Activated CD8-positive, alpha-beta T cell treated with anti-CD3 and anti-CD28 coated beads, Interleukin-2, amount 10 ng/mL, durations not matched to agents 7 days and 5 days (primary cell): ENCODE measurements at regions not wholly inside any gene's neighbourhood (a gene's known extent, or its start where the extent isn't known, plus 50 kb on each side); places are given as distances from the start of the nearest gene placed in this dataset.

Experiments
- ATAC-seq: fragments of 150-1000 bp; cut with Tn5 transposase; one replicate; pipeline ENCODE4 v1.10.0; 2021; ENCODE audit warnings: moderate library complexity
- CTCF ChIA-PET: fragments of 350-600 bp; sonication (Branson Sonifier 250); formaldehyde crosslinking; loops from one replicate; lab custom pipeline; 2021; ENCODE audit warnings: antibody characterized with exemption; lab: Charles Lee
- POLR2A ChIA-PET: fragments of 350-600 bp; sonication (Branson Sonifier 250); formaldehyde crosslinking; loops from one replicate; lab custom pipeline; 2021; ENCODE audit warnings: antibody characterized with exemption; lab: Charles Lee
- DNase-seq: peaks from one replicate; pipeline ENCODE4 v3.0.0-alpha.2; 2020
- H3K27ac Mint-ChIP-seq: one replicate; pipeline ENCODE4 v1.8.0; 2021; ENCODE audit warnings: mild to moderate bottlenecking, mixed read lengths
- H3K27me3 Mint-ChIP-seq: one replicate; pipeline ENCODE4 v1.8.0; 2021; ENCODE audit warnings: low read depth, mixed read lengths
- H3K36me3 Mint-ChIP-seq: one replicate; pipeline ENCODE4 v1.8.0; 2021; ENCODE audit warnings: low read depth, mixed read lengths
- H3K4me1 Mint-ChIP-seq: one replicate; pipeline ENCODE4 v1.8.0; 2021; ENCODE audit warnings: low read depth, mixed read lengths
- H3K4me3 Mint-ChIP-seq: one replicate; pipeline ENCODE4 v1.8.0; 2021; ENCODE audit warnings: mild to moderate bottlenecking, mixed read lengths
- H3K9me3 Mint-ChIP-seq: one replicate; pipeline ENCODE4 v1.8.0; 2022; ENCODE audit warnings: mixed read lengths; ENCODE audit not compliant: insufficient read depth

DNA sequence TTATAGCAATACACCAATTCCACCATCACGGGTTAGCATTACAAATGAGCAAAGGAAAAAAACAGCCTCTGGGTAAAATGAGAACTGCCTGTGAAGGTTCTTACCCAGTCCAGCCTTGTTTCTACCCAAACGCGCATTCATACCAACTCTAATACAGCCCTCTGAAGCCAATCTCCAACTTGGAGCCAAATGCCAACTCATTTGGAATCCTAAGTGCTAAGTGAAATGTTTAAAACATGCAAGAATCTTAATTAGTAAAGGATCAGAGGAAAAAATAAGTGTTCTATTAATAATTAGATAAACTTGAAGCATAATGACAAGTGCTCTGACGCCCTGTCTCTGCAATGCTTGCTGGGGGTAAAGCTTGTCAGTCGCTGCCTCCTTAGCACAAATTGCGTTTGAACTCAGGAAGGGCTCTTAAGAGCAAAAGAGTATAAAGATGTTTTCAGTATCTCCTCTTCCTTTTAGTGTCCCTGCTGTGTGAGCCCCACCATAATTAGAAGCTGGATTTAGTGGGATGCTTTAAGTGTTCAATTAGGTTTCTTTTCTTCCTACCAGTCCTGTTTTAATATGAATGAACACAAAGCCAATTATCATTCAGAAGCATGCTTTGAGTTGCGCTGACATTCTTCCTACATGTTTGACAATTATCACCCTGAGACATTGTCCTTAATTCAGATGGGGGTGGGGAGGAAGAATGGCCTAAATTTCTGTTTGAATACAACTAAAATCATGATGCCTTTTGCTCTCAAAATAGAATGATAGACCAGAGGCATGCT is 537.6 kb downstream of the DTWD2 start:
- no peak overlapping the region for H3K27ac Mint-ChIP-seq
- ChIA-PET CTCF (no interaction called here), POLR2A (no interaction called here)
- no peaks in the 10 kb centered on the region for H3K9me3 Mint-ChIP-seq
- H3K27me3 Mint-ChIP-seq = no peaks in the 10 kb centered on the region
- H3K36me3 Mint-ChIP-seq = no peaks in the 10 kb centered on the region
- DNase-seq (no peak), ATAC-seq (no peak)
- H3K4me1 Mint-ChIP-seq = no peaks in the 10 kb centered on the region
- no peak overlapping the region for H3K4me3 Mint-ChIP-seq

DNA sequence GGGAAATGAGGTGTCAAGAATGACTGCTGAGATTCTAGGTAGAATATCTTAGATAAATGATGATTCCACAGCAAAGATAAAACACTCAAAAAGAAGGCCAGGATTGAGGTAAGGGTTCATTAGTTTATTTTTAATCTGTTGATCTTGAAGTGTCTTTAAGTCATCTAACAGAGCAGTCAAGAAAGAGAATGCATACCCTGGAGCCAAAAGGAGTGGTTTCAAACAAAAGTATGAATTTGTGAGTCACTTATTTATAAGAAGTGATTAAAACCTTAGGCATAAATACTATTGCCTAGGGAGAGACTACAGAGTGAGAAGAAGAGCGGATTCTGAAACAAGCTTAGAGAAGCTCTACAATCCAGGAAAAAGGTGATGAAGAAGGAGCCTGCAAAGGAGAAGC is 541.0 kb downstream of the DTWD2 start:
- no peak for DNase-seq
- Mint-ChIP-seq H3K27me3 (no peaks in the 10 kb centered on the region), H3K9me3 (no peaks in the 10 kb centered on the region), H3K27ac (no peak overlapping the region), H3K36me3 (no peaks in the 10 kb centered on the region), H3K4me1 (no peaks in the 10 kb centered on the region), H3K4me3 (no peak overlapping the region)
- CTCF ChIA-PET = no interaction called here
- POLR2A ChIA-PET = no interaction called here
- ATAC-seq = no peak

DNA sequence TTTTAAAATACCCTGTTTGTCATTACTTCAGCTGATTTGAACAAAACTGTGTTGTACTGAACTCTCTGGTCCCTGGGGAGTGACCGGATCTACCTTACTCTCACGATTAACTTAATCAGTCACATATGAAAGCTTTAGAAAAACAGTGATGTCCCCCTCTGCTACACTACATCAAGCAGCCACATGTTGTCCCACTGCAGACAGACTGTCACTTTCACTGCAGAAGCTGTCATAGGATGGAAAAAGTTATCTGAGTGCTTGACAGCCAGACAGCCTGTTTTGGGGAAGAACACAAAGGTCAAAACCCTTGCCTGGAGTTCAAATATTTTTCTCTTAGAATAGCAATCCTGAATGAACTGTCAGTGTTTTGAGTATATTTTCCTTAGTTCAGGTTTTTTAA is 546.4 kb downstream of the DTWD2 start:
- Mint-ChIP-seq H3K36me3 (no peaks in the 10 kb centered on the region), H3K4me1 (no peaks in the 10 kb centered on the region), H3K4me3 (no peak overlapping the region), H3K27me3 (no peaks in the 10 kb centered on the region), H3K27ac (no peak overlapping the region), H3K9me3 (no peaks in the 10 kb centered on the region)
- CTCF ChIA-PET = no interaction called here
- ATAC-seq (no peak), DNase-seq (no peak)
- POLR2A ChIA-PET = no interaction called here

DNA sequence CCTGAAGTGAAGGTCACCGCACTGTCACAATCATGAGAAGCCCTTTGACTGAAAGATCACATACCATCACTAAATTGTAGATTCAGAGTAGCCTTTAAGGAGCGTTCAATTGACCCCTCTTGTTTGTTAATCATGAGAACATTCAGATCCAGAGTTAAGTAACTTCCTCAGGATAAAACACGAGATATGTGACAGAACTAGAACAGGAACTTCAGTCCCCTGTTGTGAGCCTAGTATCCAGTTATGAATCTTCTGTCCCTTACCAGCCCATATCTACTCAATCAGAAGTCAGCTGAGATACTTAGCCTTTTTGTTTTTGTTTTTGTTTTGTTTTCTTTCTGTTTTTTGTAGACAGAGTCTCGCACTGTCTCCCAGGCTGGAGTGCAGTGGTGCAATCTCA is 547.3 kb downstream of the DTWD2 start:
- no peaks in the 10 kb centered on the region for H3K9me3 Mint-ChIP-seq
- H3K27ac Mint-ChIP-seq = no peak overlapping the region
- H3K27me3 Mint-ChIP-seq = no peaks in the 10 kb centered on the region
- ATAC-seq (no peak), DNase-seq (no peak)
- no peaks in the 10 kb centered on the region for H3K4me1 Mint-ChIP-seq
- ChIA-PET POLR2A (no interaction called here), CTCF (no interaction called here)
- H3K4me3 Mint-ChIP-seq = no peak overlapping the region
- H3K36me3 Mint-ChIP-seq = no peaks in the 10 kb centered on the region

DNA sequence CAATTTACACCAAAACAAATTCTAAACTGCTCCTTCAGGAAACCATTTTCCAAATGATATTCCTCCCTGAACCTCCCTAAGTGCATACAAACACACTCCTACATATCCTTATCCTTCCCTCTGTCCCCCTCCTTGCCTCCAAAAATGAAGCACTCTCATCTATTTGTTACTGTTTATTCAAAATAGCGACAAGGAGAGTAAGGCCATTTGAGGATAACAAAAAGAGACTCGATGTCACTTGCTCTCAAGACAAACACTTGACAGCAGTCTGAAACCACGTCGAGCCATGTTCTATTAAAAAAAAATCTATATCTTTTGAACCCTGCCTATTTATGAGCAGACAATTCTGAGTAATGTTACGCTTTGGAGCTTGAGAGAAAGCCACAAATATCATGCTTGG is 547.9 kb downstream of the DTWD2 start:
- ATAC-seq = no peak
- Mint-ChIP-seq H3K9me3 (no peaks in the 10 kb centered on the region), H3K36me3 (no peaks in the 10 kb centered on the region), H3K27me3 (no peaks in the 10 kb centered on the region), H3K4me1 (no peaks in the 10 kb centered on the region), H3K27ac (no peak overlapping the region), H3K4me3 (no peak overlapping the region)
- DNase-seq = no peak
- ChIA-PET CTCF (no interaction called here), POLR2A (no interaction called here)

DNA sequence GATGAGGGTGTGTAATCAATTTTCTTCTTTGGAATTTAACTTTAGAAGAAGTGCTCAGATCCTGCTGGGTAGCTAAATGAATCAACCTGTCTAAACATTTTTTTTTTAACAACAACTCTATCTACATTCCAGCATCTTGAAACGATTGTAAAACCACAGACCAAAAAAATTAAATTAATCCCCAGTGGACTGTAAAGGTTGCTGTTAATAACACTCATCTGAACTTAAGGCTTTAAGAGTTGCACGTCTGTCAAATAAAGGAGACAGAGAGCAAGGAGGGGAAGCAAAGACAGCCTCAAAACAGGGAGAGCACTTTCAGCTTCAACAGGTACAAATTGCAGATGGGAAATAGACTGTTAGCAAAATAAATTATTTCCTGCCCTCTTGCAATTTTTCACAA is 548.5 kb downstream of the DTWD2 start:
- Mint-ChIP-seq H3K27me3 (no peaks in the 10 kb centered on the region), H3K36me3 (no peaks in the 10 kb centered on the region), H3K27ac (no peak overlapping the region), H3K9me3 (no peaks in the 10 kb centered on the region), H3K4me1 (no peaks in the 10 kb centered on the region), H3K4me3 (no peak overlapping the region)
- DNase-seq (no peak), ATAC-seq (no peak)
- POLR2A ChIA-PET = no interaction called here
- CTCF ChIA-PET = no interaction called here

DNA sequence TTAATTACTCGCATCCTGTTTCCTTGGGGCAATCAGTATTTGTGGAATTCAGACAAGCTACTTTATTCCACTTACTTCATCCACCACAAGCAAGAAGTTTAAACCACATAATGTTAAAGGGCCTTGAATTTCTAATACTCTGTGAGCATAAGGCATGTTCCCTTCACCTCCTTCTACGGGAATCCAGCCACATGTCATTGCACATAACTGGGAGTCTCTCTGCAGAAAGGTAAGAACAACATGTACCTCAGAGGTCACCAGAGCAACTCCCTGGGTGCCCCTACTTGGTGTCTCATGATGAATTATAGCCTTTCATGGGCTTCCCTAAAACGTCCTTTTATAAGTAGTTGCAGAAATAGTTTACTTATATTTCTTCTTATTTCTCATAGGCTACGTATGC is 553.2 kb downstream of the DTWD2 start:
- H3K4me1 Mint-ChIP-seq = no peaks in the 10 kb centered on the region
- POLR2A ChIA-PET = no interaction called here
- H3K27ac Mint-ChIP-seq = no peak overlapping the region
- CTCF ChIA-PET = no interaction called here
- no peak overlapping the region for H3K4me3 Mint-ChIP-seq
- H3K27me3 Mint-ChIP-seq = no peaks in the 10 kb centered on the region
- no peaks in the 10 kb centered on the region for H3K9me3 Mint-ChIP-seq
- ATAC-seq (no peak), DNase-seq (no peak)
- no peaks in the 10 kb centered on the region for H3K36me3 Mint-ChIP-seq

DNA sequence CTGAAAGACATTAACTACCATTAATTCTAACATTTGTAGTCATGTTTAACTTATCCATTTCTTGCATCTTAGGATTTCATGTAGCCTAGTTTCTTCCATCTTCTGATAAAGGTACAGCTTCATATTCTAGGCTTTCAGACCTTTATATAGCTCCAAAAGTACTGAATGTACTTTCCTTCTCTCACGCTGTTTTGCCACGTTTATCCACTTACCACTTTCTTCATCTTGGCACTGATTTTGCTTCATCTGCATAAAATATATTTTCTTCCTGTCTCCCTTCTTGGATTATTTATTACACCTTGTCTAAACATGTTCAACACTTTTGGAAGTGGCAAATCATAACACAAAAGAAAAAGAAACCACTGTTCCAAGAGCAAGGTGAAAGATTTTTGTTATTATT is 553.8 kb downstream of the DTWD2 start:
- Mint-ChIP-seq H3K27ac (no peak overlapping the region), H3K27me3 (no peaks in the 10 kb centered on the region), H3K9me3 (no peaks in the 10 kb centered on the region), H3K4me1 (no peaks in the 10 kb centered on the region), H3K36me3 (no peaks in the 10 kb centered on the region), H3K4me3 (no peak overlapping the region)
- CTCF ChIA-PET = no interaction called here
- DNase-seq (no peak), ATAC-seq (no peak)
- POLR2A ChIA-PET = no interaction called here

DNA sequence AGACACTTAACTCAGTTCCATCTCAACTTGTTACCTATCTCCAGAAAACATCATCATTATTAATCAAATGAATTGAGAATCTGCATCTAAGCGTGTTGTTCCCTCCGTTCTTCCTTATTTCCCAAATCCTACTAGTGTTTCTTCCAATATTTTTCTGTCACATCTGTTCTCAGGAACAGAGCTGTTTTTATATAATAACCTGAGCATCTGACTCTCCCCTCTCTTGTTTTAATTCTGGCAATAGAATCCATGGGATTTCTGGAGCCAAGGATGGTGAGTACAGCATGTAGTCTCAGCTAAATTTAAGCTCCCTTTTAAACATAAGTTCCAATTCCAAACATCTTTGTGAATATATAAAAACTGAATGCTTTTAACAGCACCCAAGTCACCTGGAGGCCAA is 558.3 kb downstream of the DTWD2 start:
- no peak for DNase-seq
- Mint-ChIP-seq H3K27ac (no peak overlapping the region), H3K4me1 (no peaks in the 10 kb centered on the region), H3K36me3 (no peaks in the 10 kb centered on the region), H3K27me3 (no peaks in the 10 kb centered on the region), H3K9me3 (peaks cover 5% of the 10 kb centered on the region), H3K4me3 (no peak overlapping the region)
- no peak for ATAC-seq
- POLR2A ChIA-PET = no interaction called here
- CTCF ChIA-PET = no interaction called here

DNA sequence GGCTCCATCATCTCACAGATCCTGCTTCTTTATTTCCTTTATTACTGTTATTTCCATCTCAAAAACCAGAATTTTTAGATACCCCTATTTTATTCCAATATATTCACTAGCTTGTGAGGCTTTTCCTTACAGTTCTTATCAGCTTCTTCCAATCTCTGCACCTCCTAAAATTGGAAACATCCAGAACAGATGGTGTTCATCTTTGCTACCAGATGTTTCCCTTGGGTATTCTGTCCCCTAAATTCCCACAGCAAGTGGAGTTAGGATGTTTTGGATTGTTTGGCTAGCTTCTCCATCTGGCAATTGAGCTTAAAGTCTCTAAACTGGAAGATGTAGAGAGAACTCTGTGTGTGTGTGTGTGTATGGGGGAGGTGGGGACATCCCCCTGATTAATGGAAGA is 580.4 kb downstream of the DTWD2 start:
- ATAC-seq (no peak), DNase-seq (no peak)
- no peaks in the 10 kb centered on the region for H3K36me3 Mint-ChIP-seq
- peaks cover 4% of the 10 kb centered on the region for H3K9me3 Mint-ChIP-seq
- no peaks in the 10 kb centered on the region for H3K27me3 Mint-ChIP-seq
- ChIA-PET POLR2A (no interaction called here), CTCF (interaction anchor here (0.7 kb wide), 1 partner anchor 1331 kb away, joined by 4 read pairs; no protein-coding TSS in a partner anchor)
- no peak overlapping the region for H3K27ac Mint-ChIP-seq
- H3K4me3 Mint-ChIP-seq = no peak overlapping the region
- H3K4me1 Mint-ChIP-seq = no peaks in the 10 kb centered on the region

DNA sequence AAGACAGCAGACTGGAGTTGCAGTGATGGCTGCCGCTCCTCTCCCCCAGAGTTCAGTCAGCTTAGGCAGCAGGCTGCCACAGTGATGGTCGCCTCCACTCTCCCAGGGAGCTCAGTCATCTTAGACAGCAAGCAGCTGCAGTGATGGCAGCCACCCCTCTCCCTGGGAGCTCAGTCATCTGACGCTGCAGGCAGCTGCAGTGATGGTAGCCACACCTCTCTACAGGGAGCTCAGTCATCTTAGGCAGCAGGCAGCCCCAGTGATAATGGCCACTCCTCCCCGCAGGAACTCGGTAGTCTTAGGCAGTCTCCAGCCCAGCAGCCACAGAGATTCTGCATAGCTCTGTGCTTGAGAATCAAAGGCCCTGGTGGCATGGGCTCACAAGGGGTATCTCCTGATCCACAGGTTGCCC is 582.7 kb downstream of the DTWD2 start:
- H3K27me3 Mint-ChIP-seq = no peaks in the 10 kb centered on the region
- H3K27ac Mint-ChIP-seq = no peak overlapping the region
- no peaks in the 10 kb centered on the region for H3K36me3 Mint-ChIP-seq
- ChIA-PET CTCF (no interaction called here), POLR2A (no interaction called here)
- DNase-seq = no peak
- H3K9me3 Mint-ChIP-seq = peaks cover 3% of the 10 kb centered on the region
- H3K4me3 Mint-ChIP-seq = no peak overlapping the region
- H3K4me1 Mint-ChIP-seq = no peaks in the 10 kb centered on the region
- no peak for ATAC-seq

DNA sequence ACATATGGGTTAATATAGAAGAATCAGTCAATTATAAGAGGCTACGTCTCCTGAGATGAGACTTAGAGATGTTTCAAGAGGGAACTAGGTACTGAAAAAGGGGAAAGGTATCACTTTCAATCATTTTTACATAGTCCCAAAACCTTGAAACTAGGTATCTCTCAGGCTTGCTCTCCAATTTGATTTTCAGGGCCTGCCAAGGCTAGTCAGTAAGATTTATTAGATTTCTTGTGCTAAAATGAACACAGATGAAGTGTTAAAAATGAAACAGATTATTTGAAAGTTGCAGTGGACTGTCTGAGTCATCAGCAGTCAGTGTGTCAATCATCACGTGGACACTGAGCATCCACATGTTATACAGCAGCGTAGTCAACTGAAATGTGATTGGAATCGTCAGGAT is 591.1 kb downstream of the DTWD2 start:
- no peaks in the 10 kb centered on the region for H3K4me1 Mint-ChIP-seq
- H3K9me3 Mint-ChIP-seq = peaks cover 3% of the 10 kb centered on the region
- ATAC-seq (no peak), DNase-seq (no peak)
- no peaks in the 10 kb centered on the region for H3K36me3 Mint-ChIP-seq
- H3K27me3 Mint-ChIP-seq = no peaks in the 10 kb centered on the region
- H3K4me3 Mint-ChIP-seq = no peak overlapping the region
- ChIA-PET CTCF (no interaction called here), POLR2A (no interaction called here)
- no peak overlapping the region for H3K27ac Mint-ChIP-seq

DNA sequence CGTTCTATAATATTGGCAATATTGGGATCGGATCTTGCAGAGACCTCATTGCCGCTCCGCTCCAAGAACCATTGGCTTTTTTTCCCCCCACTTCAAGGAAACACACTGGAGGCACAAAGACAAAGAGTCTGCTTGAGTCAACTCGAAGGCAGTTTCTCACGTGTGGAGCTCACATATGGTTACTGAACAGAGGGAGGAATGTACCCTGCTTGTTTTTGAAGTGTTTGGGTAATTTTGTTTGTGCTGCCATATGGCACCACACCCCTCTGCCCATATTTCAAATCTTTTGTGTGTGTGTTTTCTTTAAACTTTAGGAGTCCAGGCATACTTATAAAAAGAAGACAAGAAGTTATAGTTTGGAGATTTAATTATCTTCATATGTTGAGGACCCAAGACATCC is 595.9 kb downstream of the DTWD2 start:
- Mint-ChIP-seq H3K4me1 (no peaks in the 10 kb centered on the region), H3K9me3 (no peaks in the 10 kb centered on the region), H3K4me3 (no peak overlapping the region), H3K27me3 (no peaks in the 10 kb centered on the region), H3K27ac (no peak overlapping the region), H3K36me3 (no peaks in the 10 kb centered on the region)
- ATAC-seq = no peak
- CTCF ChIA-PET = no interaction called here
- POLR2A ChIA-PET = no interaction called here
- DNase-seq = no peak
